CD4-positive, alpha-beta T cell treated with Interleukin-6 for 4 hours (primary cell): ENCODE measurements at regions not wholly inside any gene's neighbourhood (a gene's known extent, or its start where the extent isn't known, plus 50 kb on each side); places are given as distances from the start of the nearest gene placed in this dataset.

Experiments used
- DNase-seq: peaks from one replicate; pipeline ENCODE4 v3.0.0-alpha.2; 2020; ENCODE audit warnings: mixed read lengths

DNA sequence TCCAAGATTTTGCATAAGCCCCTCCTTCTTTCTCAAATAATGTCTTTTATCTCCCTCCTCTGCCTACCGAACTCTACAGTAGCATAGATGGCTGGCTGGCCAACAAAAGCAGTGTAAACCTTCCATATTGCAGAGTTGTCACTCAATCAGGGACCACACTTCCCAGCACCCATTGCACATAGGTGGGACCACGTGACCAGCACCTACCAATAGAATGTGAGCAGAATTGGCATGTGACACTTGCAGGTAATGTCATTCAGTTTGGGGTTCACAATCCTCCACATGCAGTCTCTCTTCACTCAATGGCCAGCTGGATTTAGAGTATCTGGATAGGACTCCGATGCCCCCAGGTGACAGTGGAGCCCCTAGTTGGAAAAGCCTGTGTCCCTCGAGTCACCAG, 190.3 kb upstream of the CRY1 start:
- DNase-seq = no peak

DNA sequence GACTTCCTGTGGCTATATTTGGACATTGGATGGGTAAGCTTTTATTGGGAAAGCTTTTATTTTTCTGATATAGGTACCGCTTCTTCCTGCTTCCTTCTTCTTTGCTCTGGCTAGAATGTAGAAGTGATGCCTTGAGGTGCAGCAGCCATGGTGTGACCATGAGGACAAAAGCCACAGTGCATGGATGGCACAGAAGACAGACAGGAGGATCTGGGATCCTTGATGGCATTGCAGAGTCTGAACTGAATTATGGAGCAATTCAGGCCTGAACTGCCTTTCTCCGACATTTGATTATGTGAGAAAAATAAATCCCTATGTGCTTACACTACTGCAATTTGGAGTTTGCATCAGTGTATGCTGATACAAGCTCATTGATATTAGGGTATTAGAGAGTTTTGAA, 191.3 kb upstream of the CRY1 start:
- DNase-seq = no peak

DNA sequence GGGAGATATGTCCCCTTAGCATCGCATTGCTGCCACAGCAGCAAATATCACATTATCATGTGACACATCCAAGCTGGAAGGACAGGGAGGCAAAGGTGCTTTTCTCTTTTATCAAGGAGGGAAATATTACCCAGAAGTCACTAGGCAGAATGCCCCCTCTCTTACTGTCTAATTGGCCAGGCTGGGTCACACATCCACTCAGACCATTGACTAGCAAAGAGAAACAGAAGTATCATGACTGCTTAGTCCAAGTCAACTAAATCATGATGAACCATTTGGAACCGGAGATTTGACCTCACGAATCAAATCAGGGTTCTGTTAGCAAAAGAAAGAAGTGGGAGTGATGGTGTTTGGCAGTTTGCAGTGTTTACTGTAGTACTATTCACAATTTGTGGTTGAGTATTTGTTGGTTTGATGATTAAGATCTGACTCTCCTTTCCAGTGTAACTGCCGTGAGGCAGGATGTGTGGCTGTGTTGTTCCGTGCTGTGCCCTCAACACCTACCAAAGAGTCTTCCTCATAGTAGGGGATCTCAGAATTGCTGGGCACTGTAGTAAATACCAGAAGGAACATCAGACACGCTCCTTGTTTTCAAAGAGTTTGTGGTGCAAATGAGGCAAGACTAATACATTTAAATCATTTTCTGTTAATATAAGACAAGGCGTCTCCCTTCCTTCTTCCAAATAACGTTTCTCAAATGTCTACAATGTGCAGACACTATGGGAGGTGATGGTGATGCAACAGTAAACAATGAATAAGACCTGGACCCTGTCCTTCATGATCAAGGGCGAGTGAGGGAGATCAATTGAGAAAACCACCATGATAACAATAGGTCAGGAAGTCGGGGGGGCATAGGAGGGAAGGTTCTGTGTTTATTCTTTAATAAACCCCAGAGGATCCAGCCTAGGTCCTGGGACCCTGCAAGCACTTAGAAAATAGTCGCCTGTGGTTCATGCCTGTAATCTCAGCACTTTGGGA, 194.4 kb upstream of the CRY1 start:
- peak; percentile 19 for DNase-seq

DNA sequence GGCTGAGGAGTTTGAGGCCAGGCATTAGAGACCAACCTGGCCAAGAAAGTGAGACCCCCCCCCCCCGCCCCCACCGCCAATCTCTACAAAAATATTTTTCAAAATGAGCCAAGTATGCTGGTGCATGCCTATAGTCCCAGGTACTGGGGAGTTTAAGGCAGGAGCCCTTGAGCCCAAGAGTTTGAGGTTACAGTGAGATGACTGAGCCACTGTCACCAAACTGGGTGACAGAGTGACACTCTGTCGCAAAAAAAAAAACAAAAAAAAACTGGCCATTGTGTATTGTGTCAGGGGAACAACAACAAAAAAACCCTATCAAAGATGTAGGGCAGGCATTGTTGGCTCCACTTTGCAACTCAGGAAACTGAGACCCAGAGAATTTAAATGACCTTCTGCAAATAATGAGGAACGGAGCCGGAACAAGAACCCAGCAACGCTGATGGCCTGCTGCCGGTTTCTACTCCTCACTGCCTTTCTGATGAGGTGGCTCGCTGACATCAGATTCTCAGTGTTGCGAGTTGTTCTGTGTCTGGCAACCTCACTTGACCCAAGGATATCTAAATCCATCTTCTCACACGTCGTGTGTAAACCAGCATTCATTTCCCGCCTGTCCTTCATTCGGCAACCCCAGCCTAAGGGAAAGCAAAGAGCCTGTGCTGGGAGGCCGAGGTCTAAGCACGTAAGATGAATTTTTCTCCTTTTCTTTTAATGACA, 195.2 kb upstream of the CRY1 start:
- DNase-seq = no peak

DNA sequence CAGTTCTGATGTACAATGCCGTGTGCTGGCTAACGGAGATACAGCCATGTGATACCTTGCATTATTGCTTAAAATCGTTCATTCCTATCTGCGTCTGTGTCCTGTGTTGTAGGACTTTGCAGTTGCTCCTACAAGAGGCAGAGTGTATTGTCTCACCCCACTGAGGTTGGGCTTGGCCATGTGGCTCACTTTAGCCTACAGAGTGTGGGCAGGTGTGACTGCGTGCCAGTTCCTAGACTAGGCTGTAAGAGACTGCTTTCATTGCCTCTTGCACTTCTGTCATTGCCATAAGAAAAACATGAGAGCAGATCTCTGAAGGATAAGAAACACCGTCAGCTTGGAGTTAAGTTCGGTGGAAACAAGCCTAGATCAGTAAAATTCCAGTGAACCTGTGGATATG, 197.7 kb upstream of the CRY1 start:
- DNase-seq = no peak

DNA sequence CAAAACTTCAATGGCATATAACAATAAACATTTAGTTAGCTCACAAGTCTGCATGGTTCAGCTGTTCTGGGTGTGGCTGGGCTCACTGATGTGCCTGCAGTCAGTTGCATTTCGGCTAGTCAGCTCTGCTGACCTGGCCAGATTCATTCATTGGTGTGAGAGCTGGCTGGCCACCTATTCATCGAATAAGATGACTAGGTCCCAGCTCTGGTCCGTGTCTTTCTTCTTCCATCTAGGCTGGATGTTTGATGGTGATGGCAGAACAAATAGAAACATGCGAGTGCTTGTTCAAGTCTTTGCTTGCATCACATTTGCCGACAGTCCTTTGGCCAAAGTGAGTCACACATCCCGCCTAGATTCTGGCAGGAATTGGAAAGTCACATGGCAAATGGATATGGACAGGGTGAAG, 203.3 kb upstream of the CRY1 start:
- DNase-seq = no peak

DNA sequence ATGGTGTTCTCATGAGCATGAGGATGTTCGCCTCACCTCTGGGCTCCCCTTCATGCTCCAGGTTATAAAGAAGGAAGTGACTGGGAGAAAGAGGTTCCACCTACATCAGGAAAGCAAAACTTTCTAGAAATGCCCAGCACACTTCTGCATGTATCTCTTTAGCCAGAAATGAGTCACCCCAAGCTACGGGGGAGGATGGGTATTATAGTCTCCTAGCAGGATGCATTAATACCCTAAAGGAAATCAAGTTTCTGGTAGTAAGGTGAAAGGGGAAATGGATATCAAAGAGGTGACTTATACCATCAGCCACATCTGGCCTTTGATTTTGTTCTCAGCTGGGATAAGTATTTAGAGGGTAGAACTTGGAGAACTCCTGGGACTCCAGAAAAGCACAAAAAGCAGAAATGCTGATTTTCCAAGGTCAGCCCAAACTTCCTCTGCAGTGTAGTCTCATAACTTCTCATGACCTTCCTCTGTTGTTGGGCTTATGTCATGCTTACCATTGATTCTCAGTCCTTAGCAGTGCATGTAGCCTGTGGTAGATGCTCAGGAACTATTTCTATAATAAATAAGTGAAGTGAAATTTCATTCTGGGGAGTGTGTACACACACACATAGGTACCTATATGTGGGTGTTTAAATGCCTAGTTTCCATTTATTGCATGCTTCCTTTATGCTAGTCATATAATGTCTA, 209.4 kb upstream of the CRY1 start:
- DNase-seq = no peak

DNA sequence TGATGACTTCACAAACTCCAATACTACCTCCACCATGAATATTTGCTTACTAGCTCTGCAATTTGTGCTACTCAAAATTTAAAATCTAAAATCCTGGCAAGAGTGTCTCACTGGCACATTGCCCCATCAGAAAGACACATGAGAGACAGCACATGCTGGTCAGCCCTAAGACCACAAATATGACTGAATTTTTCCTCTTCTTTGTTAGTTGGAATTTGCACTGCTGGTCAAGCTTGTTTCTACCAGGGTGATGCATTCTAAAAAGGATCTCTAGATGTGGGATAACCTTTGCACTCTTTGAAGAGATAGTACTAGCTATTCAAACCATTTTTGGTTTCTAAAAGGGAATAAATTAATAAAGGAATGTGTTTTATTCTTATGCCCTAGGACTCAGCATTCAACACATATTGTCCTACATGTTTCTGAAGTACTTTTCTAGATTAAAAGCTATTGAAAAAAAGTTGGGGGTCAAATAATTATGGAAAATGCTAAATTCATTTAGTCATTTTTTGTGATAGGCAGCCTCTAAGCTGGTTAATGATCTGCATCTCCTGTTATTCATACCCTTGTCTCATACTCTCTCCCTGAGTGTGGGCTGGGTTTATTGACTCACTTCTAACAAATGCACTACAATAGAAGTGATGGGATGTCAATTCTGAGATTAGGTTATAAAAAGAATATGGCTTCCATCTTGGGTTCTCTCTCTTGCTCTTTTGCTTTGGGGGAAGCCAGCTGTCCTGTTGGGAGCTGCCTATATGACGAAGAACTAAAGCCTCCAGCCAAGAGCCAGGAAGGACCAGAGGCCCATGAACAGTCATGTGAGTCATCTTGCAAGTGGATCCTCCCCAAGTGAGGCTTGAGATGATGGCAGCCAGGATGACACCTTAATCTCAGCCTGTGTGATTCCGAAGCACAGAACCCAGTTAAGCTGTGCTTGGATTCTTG, 211.5 kb upstream of the CRY1 start:
- DNase-seq = no peak

DNA sequence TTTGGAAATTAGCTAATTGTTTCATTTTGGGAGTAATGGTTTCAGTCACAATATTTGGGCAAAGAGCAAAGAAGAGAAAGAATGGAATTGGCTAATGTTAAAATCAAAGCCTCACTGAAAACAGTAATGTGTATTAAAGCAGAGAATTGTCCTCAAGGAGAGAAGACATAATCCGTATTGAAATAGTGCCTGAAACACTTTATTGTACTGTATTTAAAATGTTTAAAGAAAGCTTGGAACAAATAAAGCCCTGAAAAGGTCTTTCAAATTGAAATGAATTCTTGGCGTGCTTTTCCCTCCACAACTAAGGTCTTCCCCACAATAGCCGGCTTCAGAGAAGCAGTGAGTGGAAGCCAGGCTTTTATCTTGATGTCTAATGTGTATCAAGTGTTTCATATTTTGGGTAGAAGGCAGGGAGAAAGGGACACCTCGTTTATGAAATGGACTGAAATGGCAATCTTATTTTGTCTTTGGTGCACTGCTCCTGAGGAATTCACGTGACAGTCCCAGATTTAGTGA, 212.9 kb upstream of the CRY1 start:
- no peak for DNase-seq

DNA sequence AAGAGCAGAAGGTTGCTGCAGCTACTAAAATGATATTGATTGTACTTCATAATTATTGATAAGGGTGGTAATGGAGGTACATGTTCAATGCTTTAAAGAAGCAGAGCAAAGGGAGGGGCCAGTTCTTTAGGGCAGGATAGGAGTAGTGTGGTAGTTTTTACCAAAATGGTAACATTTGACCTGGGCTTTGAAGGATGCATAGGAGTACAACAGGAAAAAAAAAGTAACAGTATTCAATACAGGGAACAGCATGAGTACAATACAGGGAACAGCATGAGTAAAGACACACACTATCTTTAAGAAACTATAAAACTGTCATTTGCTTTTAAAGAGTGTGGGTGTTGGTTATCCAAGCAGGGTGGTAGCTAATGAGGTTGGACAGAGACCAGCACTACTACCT, 215.0 kb upstream of the CRY1 start:
- DNase-seq = no peak

DNA sequence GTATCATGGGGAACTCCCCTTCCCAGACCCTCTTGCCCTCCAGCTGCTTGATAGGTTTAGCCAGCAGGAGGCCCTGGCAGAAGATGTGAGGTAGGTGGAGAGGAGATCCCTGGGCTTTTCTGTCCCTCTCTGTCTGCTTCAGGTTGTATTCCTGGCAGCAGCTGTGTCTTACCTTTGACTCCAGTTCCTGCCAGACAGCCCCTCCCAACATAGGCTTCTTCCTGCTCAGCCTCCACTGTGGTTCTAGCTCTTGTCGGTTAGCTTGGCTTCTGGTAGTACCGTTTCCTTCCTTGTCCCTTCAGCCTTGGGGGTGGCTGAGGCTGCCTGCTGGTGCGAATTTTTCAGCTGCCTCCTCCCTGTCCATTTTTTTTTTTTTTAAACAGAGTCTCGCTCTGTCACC, 215.7 kb upstream of the CRY1 start:
- DNase-seq = peak; percentile 57

DNA sequence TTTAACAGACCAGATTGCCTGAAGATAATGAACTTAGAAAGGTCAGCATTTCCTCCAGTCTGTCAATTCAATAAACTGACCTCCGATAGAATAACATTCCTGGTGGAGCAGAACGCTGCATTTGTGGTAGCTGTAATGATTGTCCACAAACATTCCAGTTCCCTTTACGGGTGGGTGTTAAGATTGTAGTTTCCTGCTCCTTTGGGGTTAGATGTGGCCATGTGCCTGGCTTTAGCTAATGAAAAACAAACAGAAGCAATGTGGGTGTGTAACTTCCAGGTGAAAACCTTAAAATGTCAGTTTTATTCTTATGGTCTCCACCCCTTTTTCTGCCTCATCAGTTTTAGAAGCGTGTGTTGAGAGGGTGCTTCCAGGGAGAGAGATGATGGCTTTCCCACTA, 217.3 kb upstream of the CRY1 start:
- DNase-seq = no peak

DNA sequence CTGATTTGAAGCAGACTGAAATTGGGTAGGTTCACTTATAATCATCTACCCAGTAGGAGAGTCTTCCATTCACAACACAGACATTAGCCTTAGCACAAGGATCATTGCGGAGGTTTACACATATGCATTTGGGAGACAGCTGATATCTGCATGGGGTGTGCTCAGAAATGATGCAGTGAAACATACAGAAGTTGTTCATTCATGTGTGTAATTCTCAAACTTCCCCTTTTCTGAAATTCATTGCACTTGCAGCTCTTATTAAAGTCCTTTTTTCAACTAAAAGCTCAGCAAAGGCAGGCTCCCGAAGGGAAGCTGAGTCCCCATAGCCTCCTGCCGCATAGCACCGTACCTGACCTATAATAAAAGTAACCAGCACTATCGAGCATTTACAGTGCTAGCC, 218.3 kb upstream of the CRY1 start:
- DNase-seq = no peak

DNA sequence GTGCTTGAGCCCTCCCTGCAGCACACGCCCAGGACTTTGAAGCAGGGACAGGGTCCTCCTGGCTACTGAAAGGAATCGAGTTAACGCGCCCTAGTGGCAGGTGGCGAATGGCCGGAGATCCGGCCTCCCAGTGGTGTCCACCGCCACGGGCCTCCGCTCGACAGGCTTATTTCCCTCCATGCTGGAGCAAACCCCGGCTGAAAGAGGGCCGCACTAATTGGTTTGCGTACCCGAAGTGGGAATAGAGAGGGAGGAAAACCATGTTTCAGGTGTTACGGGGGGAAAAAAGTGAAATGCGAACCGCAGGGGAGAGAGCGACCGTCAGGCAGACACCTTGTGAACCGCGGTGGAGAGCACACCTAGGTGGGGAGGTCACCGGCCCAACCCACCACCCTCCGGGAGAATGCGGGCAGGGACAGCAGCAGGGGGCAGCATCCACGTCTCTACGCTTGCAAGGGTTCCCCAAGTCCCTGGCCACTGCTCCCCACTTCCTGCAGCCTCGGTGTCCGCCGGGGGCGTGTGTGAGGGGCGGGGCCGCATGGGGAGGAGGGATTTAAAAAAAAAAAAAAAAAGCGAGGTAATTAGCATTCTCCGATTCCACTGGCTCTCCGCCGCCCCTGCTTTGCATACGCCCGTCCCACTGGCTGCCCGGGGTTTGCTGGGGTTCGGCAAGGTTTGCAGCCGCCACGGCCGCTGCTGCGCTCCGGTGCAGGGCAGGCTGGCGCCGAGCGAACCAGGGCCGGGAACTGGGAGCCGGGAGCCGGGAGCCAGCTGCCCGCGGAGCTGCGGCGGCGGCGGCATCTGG, 224.6 kb upstream of the CRY1 start:
- DNase-seq = peak; percentile 89

DNA sequence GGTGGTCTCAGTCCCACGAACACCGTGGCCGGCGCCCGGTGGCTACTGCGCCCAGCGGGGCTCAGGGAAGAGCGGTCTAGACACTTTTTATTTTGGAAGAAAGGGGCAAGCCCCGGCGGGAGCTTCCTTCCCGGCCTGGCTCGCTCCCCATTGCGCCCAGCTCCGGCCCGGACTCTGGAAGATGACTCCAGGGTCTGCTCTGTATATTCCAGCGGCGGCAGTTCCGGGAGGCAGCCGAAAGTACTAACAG, 225.1 kb upstream of the CRY1 start:
- no peak for DNase-seq

DNA sequence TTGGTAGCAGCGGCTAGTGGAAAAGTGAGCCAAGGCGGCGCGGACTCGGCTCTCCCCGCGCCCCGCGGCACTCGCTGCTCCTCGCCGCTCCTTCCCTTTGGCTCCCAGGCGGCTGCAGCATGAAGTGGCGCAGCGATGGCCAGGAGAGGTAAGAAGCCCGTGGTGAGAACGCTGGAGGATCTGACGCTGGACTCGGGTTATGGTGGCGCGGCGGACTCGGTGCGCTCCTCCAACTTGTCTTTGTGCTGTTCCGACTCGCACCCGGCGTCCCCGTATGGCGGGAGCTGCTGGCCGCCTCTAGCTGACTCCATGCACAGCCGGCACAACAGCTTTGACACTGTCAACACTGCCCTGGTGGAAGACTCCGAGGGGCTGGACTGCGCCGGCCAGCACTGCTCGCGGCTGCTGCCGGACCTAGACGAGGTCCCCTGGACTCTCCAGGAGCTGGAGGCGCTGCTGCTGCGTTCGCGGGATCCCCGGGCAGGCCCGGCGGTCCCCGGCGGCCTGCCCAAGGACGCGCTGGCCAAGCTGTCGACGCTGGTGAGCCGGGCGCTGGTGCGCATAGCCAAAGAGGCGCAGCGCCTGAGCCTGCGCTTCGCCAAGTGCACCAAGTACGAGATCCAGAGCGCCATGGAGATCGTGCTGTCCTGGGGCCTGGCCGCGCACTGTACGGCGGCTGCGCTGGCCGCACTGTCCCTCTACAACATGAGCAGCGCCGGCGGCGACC, 225.6 kb upstream of the CRY1 start:
- peak; percentile 30 for DNase-seq

DNA sequence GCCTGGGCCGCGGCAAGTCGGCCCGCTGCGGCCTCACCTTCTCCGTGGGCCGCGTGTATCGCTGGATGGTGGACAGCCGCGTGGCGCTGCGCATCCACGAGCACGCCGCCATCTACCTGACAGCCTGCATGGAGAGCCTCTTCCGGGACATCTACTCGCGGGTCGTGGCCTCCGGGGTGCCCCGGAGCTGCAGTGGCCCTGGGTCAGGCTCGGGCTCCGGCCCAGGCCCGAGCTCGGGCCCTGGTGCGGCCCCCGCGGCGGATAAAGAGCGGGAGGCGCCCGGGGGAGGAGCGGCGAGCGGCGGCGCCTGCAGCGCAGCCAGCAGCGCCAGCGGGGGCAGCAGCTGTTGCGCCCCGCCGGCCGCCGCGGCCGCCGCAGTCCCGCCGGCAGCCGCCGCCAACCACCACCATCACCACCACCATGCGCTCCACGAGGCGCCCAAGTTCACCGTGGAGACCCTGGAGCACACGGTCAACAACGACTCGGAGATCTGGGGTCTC, 226.2 kb upstream of the CRY1 start:
- peak; percentile 44 for DNase-seq

DNA sequence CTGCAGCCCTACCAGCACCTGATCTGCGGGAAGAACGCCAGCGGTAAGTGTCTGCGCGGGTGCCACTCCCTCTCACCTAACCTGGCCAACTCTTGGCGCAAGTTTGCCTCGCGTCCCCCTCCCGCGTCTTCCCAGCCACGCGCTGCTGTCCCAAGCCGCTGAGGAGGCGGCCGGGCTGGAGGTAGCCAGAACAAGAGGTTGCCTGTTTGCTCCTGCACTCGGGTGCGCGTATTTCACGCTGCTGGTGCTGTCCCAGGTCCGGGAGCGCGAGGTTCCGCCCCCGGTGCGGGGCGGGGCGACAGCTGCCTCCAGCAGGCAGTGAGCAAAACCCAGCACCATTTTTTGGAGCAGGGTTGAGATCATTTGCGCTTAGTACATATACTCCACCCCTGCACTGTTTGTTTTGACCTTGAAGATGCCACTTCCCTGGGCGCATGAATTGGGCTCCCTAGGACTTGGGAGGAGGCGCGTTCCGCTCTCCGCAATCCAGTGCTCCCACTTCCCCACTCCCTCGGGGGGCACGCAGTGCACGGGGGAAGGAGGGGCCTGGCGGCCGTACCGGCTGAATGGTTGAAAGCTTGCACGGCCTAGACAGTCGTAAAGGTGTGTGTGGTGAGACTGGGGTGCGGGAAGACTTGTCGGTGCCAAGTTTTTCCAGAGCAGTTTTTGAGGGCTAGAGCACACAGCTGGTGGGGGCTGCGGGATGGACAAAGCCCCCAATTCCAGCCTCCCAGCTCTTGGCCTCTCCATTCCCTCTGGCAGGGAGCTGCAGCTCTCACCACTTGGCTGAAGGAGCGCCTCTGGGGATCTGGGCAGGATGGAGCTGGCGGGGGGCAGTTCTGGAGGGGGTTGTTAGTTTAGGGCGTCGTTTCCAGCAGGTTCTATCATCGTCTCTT, 226.9 kb upstream of the CRY1 start:
- peak; percentile 89 for DNase-seq

DNA sequence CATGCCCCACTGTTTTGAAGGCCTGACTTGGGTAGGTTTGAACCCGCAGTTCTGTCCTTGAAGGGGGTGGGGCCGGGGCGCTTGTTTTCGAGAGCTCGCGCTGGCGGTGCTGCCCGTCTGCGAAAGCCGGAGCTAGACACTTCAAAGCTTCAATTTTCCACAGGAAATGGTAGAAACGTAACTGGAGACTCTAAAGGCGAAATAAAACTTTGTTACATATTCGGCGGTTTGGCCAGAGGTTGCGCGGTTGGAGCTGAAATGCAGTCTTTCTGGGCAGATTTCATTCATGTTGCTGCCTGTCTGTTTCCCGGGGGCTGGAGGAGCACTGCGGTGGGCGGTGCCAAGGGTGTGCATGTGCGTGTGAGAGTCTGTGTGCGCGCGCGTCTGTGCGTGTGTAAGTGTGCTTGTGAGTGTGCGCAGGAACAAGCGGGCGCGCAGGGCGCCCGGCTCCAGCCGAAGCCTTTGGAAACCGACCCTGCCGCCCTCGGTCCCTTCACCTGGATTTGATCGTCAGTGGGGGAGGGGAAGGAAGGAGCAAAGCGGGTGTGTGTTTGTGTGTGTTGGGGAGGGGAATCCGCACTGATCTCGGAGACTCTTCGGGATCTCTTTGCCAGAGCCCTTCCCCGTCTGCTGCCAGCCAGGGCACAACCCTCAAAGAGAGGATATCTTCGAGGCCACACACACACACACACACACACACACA, 227.7 kb upstream of the CRY1 start:
- peak; percentile 87 for DNase-seq
